Esophagus mucosa (tissue), 1 donor: ENCODE measurements at regions not wholly inside any gene's neighbourhood (a gene's known extent, or its start where the extent isn't known, plus 50 kb on each side); places are given as distances from the start of the nearest gene placed in this dataset.

Source experiments
- ATAC-seq: fragments of 200-7000 bp; cut with Tn5 transposase; one replicate; pipeline ENCODE4 v1.9.1; 2020
- donor health status: DM: yes; HTN: yes; CAD: no.

DNA sequence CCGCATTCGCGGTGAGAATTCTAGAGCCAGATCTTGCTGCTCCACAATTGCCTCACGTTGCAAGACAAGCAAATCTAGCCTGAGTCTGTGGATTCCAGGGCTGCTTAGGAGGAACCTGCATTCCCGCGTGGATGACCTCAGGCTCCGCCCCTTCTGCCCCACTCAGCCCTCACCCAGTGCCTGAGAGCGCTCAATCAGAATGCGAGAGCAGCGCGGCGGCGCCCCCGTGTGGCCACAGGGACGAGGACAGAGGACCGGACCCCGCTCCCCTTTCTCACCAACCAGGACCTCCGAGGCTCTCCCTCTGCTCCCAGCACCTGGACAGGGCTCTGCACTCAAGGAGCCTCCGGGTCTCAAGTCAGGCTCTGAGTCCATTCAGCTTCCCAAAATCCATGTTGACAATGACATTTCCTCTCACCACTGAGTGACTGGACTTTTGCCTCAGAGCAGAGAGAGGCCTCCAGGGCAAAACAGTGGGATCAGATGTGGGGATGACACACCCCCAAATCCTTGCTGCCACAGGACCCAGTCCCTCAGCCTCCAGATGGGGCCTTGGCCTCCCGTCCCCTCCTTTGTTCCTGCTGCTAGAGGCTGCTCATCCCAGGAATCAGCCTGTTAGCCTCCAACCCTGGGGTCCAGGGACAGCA, 52.0 kb downstream of the RPP21 start:
- ATAC-seq = peak; percentile 82

DNA sequence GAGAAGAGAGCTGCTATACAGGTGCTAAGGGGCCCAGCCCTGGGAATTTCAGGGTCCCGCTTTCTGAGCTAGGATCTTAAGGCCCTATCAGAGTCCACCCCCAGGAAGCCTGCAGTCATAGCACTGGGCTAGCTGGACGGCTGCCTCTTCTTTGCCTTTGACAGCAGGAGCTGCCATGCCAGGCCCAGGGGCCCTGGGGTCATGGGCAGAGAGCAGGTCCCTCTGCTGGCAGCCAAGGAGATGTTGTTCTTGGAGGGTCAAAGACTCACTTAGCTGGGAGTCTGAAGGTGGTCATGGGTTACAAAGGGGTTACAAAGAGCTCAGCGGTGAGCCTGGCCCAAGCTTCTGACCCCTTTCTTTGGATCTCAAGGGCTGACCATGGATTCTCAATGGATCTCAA, 52.7 kb downstream of the RPP21 start:
- ATAC-seq = no peak

- ATAC-seq = peak; percentile 62
Observed at GRCh38 chr6:30399390-30400058, 54.6 kb downstream of the RPP21 start.

DNA sequence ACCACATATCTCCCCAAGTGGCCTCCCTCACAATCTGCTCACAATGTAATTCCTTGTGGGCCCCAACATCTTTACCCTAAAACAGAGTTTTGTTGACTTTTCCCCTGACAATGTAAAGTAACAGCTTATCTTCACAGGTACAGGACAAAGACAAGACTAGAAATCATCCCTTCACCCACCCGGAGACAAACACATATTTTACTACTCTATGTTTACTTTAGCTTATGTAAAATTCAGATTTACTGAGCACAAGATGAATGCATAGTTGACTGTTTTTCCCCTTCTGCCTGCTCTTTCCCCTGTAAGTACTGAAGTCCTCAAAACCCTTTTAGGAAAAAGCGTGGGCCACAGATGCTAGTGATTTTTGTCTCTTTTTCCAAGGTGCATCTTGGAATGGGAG, 61.0 kb downstream of the RPP21 start:
- no peak for ATAC-seq

GRCh38 chr6:30409184-30409583, 64.2 kb downstream of the RPP21 start:
- no peak for ATAC-seq

GRCh38 chr6:30411515-30412207, 66.7 kb downstream of the RPP21 start:
- no peak for ATAC-seq

GRCh38 chr6:30418448-30418847, 70.9 kb upstream of the HLA-E start:
- ATAC-seq = no peak

DNA sequence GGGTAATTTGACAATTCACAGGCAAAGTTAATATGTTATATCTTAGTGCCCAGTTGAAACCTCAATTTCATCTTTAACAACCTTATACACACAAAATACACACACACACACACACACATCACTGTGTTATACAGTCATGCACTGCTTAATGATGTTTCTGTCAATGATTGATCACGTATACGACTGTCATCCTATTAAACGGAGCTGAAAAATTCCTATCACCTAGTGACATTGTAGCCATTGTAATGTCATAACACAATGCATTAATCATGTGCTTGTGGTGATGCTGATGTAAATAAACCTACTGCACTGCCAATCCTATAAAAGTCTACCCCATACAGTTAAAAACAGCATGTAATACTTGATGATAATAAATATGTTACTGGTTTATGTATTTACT, 64.8 kb upstream of the HLA-E start:
- no peak for ATAC-seq
